Bronchial epithelial cell (primary cell): ENCODE measurements at regions not wholly inside any gene's neighbourhood (a gene's known extent, or its start where the extent isn't known, plus 50 kb on each side); places are given as distances from the start of the nearest gene placed in this dataset.

Experiments used
- DNase-seq: peaks from one replicate; pipeline ENCODE4 v3.0.0-alpha.2; 2010; ENCODE audit warnings: low read depth
- FAIRE-seq: peaks from 2 replicates; lab custom pipeline; 2011; peaks lifted over from hg19 to GRCh38; lab: Jason Lieb, UNC
- H3K27me3 ChIP-seq: 2 replicates; pipeline ENCODE4 v1.5.1; 2011; ENCODE audit warnings: low read length; ENCODE audit not compliant: control insufficient read depth, insufficient read depth
- H3K36me3 ChIP-seq: 2 replicates; pipeline ENCODE4 v1.5.1; 2011; ENCODE audit warnings: low read length; ENCODE audit not compliant: control insufficient read depth, insufficient read depth
- H3K4me3 ChIP-seq: 2 replicates; pipeline ENCODE4 v1.5.1; 2011; ENCODE audit warnings: mild to moderate bottlenecking, low read depth, low read length, control low read depth
- TF ChIP-seq, protein P1 (sequence below): IDR thresholded peaks from 2 replicates; pipeline ENCODE4 v1.5.1; 2011; ENCODE audit warnings: mild to moderate bottlenecking, moderate library complexity, low read length, control low read depth, inconsistent platforms; ENCODE audit not compliant: insufficient read depth, severe bottlenecking

DNA sequence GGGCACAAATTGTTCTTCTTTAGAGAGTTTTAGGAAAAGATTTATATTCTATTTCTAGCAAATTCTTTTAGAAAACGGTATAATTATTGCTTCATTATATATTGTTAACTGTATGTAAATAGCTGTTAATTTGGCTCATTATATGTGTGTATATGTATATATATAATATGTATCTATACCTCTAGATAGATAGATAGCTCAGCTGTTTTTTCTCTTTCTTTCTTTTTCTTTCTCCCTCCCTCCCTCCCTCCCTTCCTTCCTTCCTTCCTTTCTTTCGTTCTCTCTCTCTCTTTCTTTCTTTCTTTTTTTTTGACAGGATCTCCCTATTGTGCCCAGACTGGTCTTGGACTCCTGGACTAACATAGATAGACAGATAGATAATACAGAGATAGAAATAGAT, 1538.8 kb downstream of the PCDH7 start:
- H3K36me3 ChIP-seq, result no peaks in the 10 kb centered on the region
- no peak for FAIRE-seq

DNA sequence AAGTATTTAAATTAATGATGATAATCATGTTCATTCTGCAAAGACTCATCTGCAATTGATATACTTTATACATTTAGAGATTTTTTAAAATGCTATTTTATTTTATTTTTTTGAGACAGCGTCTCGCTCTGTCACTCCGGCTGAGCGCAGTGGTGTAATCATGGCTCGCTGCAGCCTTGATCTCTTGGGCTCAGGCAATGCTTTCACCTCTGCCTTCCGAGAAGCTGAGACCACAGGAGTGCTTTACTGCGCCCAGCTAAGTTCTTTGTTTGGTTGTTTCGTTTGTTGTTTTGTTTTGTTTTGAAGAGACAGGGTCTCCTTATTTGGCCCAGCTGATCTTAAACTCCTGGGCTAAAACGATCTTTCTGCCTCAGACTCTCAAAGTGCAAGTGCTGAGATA, 1541.0 kb downstream of the PCDH7 start:
- TF ChIP-seq, protein P1, sequence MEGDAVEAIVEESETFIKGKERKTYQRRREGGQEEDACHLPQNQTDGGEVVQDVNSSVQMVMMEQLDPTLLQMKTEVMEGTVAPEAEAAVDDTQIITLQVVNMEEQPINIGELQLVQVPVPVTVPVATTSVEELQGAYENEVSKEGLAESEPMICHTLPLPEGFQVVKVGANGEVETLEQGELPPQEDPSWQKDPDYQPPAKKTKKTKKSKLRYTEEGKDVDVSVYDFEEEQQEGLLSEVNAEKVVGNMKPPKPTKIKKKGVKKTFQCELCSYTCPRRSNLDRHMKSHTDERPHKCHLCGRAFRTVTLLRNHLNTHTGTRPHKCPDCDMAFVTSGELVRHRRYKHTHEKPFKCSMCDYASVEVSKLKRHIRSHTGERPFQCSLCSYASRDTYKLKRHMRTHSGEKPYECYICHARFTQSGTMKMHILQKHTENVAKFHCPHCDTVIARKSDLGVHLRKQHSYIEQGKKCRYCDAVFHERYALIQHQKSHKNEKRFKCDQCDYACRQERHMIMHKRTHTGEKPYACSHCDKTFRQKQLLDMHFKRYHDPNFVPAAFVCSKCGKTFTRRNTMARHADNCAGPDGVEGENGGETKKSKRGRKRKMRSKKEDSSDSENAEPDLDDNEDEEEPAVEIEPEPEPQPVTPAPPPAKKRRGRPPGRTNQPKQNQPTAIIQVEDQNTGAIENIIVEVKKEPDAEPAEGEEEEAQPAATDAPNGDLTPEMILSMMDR, result no peak

More for the DNA sequence above, 1538.8 kb downstream of the PCDH7 start:
- DNase-seq, result no peak
- H3K27me3 ChIP-seq, result no peaks in the 10 kb centered on the region
- H3K4me3 ChIP-seq, result no peak overlapping the region
- TF ChIP-seq, protein P1, result no peak

DNA sequence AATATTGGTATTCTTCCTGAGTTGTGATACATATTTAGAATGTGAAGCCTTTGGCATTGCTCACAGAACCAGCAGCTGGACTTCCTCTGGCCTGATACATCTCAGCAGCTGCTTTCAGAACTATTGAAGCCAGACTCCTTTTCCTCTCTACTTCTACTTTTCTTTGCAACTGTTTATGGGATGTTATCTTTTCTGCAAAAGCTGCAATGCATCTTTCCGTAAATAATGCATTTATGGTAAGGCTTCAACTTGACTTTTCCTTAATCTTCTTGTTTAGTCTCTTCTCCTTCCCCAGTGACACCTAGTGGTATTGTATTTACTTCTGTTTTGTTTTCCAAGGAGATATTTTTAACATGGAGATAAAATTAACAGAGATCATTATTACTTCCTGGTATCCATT, 1548.7 kb downstream of the PCDH7 start:
- Histone ChIP-seq H3K36me3 (no peaks in the 10 kb centered on the region), H3K27me3 (no peaks in the 10 kb centered on the region), H3K4me3 (no peak overlapping the region)
- FAIRE-seq (no peak), DNase-seq (peak; percentile 38)
- TF ChIP-seq, protein P1, result no peak

More for the DNA sequence above, 1541.0 kb downstream of the PCDH7 start:
- Histone ChIP-seq H3K36me3 (no peaks in the 10 kb centered on the region), H3K4me3 (no peak overlapping the region), H3K27me3 (no peaks in the 10 kb centered on the region)
- FAIRE-seq (no peak), DNase-seq (no peak)

GRCh38 chr4:32290102-32290501, 1569.9 kb downstream of the PCDH7 start:
- FAIRE-seq, result no peak

DNA sequence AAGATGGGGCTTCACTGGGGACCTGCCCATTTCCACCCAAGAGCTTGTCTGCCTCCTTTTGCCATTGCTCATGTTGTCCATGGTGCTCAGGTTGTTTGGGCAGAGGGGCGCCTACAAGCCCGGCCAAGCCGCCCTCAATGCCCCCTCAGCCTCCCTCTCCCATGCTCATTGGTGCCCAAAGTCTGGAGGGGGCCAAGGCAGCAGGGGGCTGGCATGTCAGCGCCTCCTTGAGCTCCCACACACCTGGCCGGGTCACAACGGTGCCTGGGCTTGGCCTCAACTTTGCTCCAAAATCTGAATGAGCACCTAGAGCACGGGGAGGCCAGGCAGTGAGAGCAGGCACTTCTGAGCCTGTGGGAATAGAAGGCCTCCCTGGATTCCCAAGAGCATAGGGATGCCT, 1598.8 kb downstream of the PCDH7 start:
- TF ChIP-seq, protein P1, result no peak
- no peak for FAIRE-seq

More at GRCh38 chr4:32290102-32290501, 1569.9 kb downstream of the PCDH7 start:
- Histone ChIP-seq H3K36me3 (no peaks in the 10 kb centered on the region), H3K4me3 (no peak overlapping the region), H3K27me3 (no peaks in the 10 kb centered on the region)
- DNase-seq, result no peak
- TF ChIP-seq, protein P1, result no peak

DNA sequence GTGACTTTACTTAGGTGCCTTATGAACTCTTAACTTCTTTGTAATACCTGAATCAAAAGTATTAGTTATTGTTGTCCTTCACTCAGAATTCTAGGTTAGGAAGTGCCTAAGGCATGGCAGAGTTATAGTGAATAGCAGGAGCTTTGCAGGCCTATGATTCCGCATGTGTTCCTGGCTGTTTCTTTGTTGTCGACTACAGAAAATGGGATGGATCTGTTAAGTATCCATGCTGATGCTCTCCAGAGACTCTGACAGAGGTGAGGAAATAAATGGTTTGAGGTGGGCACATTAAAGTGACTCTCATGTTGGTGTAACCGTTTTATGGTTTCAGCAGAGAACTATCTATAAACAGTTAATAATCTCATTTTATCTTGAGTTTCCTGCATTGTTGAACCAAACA, 1601.3 kb downstream of the PCDH7 start:
- FAIRE-seq, result no peak

More for the DNA sequence above, 1598.8 kb downstream of the PCDH7 start:
- Histone ChIP-seq H3K36me3 (no peaks in the 10 kb centered on the region), H3K4me3 (no peak overlapping the region), H3K27me3 (no peaks in the 10 kb centered on the region)
- DNase-seq, result no peak

More for the DNA sequence above, 1601.3 kb downstream of the PCDH7 start:
- DNase-seq, result no peak
- H3K27me3 ChIP-seq, result no peaks in the 10 kb centered on the region
- no peaks in the 10 kb centered on the region for H3K36me3 ChIP-seq
- TF ChIP-seq, protein P1, result no peak
- H3K4me3 ChIP-seq, result no peak overlapping the region
